ENCODE measurements at regions not wholly inside any gene's neighbourhood (a gene's known extent, or its start where the extent isn't known, plus 50 kb on each side); places are given as distances from the start of the nearest gene placed in this dataset.
"Not testable (repeated sequence)": the region's sequence is repeated elsewhere in the genome, so short reads cannot be mapped to it uniquely, and the experiment has no call there.

- 13 to 100% (median 83%) methylated on average over 1 to 3 of the region's 3 CpGs; no CpG with 5 or more reads in 1 of the 10 experiments for WGBS, 10 experiments
- H3K4me3 ChIP-seq: no peak overlapping the region
- H3K4me1 ChIP-seq (replicated peaks in 1 of 2): peaks cover 12 to 28% of the 10 kb centered on the region in 2 donors
- no peak overlapping the region for H3K27ac ChIP-seq
- in situ Hi-C loops (cut with MboI; ENCODE audit: low pct_unique_long_range_greater_than_20kb in 2 of 9, low sequenced_read_pairs in 9 of 9, unreplicated experiment in 9 of 9): no loop called here
- ATAC-seq (replicated peaks in 6 of 8): no peak
Measured at GRCh38 chr3:193813501-193813830, 220.5 kb downstream of the OPA1 start.

- Histone ChIP-seq H3K4me1 (replicated peaks in 1 of 2) (peaks cover 12 to 23% of the 10 kb centered on the region in 2 donors), H3K4me3 (no peak overlapping the region), H3K27ac (no peak overlapping the region)
- ATAC-seq (replicated peaks in 6 of 8): no peak
- in situ Hi-C loops (cut with MboI; ENCODE audit: low pct_unique_long_range_greater_than_20kb in 2 of 9, low sequenced_read_pairs in 9 of 9, unreplicated experiment in 9 of 9): no loop called here
- 19 to 100% (median 90%) methylated on average over 1 to 8 of the region's 11 CpGs; no CpG with 5 or more reads in 1 of the 10 experiments for WGBS, 10 experiments
Measured at GRCh38 chr3:193814166-193814892, 221.3 kb downstream of the OPA1 start.

GRCh38 chr3:193815246-193816027, 222.4 kb downstream of the OPA1 start:
- no peak overlapping the region for H3K4me3 ChIP-seq
- H3K27ac ChIP-seq: no peak overlapping the region
- WGBS, 10 experiments: 54 to 100% (median 95%) methylated on average over 1 to 4 of the region's 8 CpGs; no CpG with 5 or more reads in 5 of the 10 experiments
- in situ Hi-C loops (cut with MboI; ENCODE audit: low pct_unique_long_range_greater_than_20kb in 2 of 9, low sequenced_read_pairs in 9 of 9, unreplicated experiment in 9 of 9): no loop called here
- H3K4me1 ChIP-seq (replicated peaks in 1 of 2): peaks cover 12 to 23% of the 10 kb centered on the region in 2 donors
- no peak for ATAC-seq (replicated peaks in 6 of 8)

- H3K27ac ChIP-seq: no peak overlapping the region
- ATAC-seq (replicated peaks in 6 of 8): no peak
- peaks cover 12 to 23% of the 10 kb centered on the region in 2 donors for H3K4me1 ChIP-seq (replicated peaks in 1 of 2)
- 90 to 100% (median 97%) methylated on average over 1 to 7 of the region's 10 CpGs; no CpG with 5 or more reads in 4 of the 10 experiments for WGBS, 10 experiments
- no peak overlapping the region for H3K4me3 ChIP-seq
- in situ Hi-C loops (cut with MboI; ENCODE audit: low pct_unique_long_range_greater_than_20kb in 2 of 9, low sequenced_read_pairs in 9 of 9, unreplicated experiment in 9 of 9): no loop called here
Measured at GRCh38 chr3:193816028-193816395, 223.0 kb downstream of the OPA1 start.

GRCh38 chr3:193816656-193817311, 223.8 kb downstream of the OPA1 start:
- ATAC-seq (replicated peaks in 6 of 8): peak; percentile 39 to 90 (median 86)
- H3K27ac ChIP-seq: peak overlapping the region in 1 of 2 donors; percentile 20
- H3K4me1 ChIP-seq (replicated peaks in 1 of 2): peaks cover 12 to 23% of the 10 kb centered on the region in 2 donors
- WGBS, 10 experiments: 0 to 31% (median 12%) methylated on average over 2 to 8 of the region's 14 CpGs; no CpG with 5 or more reads in 2 of the 10 experiments
- H3K4me3 ChIP-seq: no peak overlapping the region
- in situ Hi-C loops (cut with MboI; ENCODE audit: low pct_unique_long_range_greater_than_20kb in 2 of 9, low sequenced_read_pairs in 9 of 9, unreplicated experiment in 9 of 9): no loop called here

- peaks cover 12 to 16% of the 10 kb centered on the region in 2 donors for H3K4me1 ChIP-seq (replicated peaks in 1 of 2)
- peak in 3 of 8 experiments; percentile 46 to 55 (median 47) for ATAC-seq (replicated peaks in 6 of 8)
- H3K4me3 ChIP-seq: no peak overlapping the region
- H3K27ac ChIP-seq: no peak overlapping the region
- WGBS, 10 experiments: 0 to 100% (median 78%) methylated on average over 1 to 13 of the region's 16 CpGs
- in situ Hi-C loops (cut with MboI; ENCODE audit: low pct_unique_long_range_greater_than_20kb in 2 of 9, low sequenced_read_pairs in 9 of 9, unreplicated experiment in 9 of 9): no loop called here
Measured at GRCh38 chr3:193819117-193820010, 226.4 kb downstream of the OPA1 start.

- in situ Hi-C loops (cut with MboI; ENCODE audit: low pct_unique_long_range_greater_than_20kb in 2 of 9, low sequenced_read_pairs in 9 of 9, unreplicated experiment in 9 of 9): no loop called here
- Histone ChIP-seq H3K4me3 (no peak overlapping the region), H3K27ac (no peak overlapping the region), H3K4me1 (replicated peaks in 1 of 2) (peaks cover 16 to 26% of the 10 kb centered on the region in 2 donors)
- peak in 4 of 8 experiments; percentile 22 to 82 (median 37) for ATAC-seq (replicated peaks in 6 of 8)
- WGBS, 10 experiments: 0 to 100% (median 100%) methylated on average over 1 to 2 of the region's 2 CpGs; no CpG with 5 or more reads in 2 of the 10 experiments
Measured at GRCh38 chr3:193821151-193821668, 228.2 kb downstream of the OPA1 start.

GRCh38 chr3:193822492-193823212, 229.6 kb downstream of the OPA1 start:
- no peak overlapping the region for H3K4me3 ChIP-seq
- peaks cover 19 to 26% of the 10 kb centered on the region in 2 donors for H3K4me1 ChIP-seq (replicated peaks in 1 of 2)
- in situ Hi-C loops (cut with MboI; ENCODE audit: low pct_unique_long_range_greater_than_20kb in 2 of 9, low sequenced_read_pairs in 9 of 9, unreplicated experiment in 9 of 9): no loop called here
- no peak overlapping the region for H3K27ac ChIP-seq
- WGBS, 10 experiments: 14 to 92% (median 79%) methylated on average over 2 to 3 of the region's 3 CpGs
- no peak for ATAC-seq (replicated peaks in 6 of 8)

GRCh38 chr3:193823213-193823605, 230.2 kb downstream of the OPA1 start:
- in situ Hi-C loops (cut with MboI; ENCODE audit: low pct_unique_long_range_greater_than_20kb in 2 of 9, low sequenced_read_pairs in 9 of 9, unreplicated experiment in 9 of 9); ATAC-seq (replicated peaks in 6 of 8); H3K4me3 ChIP-seq; H3K27ac ChIP-seq: not testable (repeated sequence)
- H3K4me1 ChIP-seq (replicated peaks in 1 of 2): peaks cover 23 to 31% of the 10 kb centered on the region in 2 donors
- WGBS, 10 experiments: 30 to 88% (median 52%) methylated on average over 1 to 3 of the region's 3 CpGs; no CpG with 5 or more reads in 6 of the 10 experiments

GRCh38 chr3:193824365-193824764, 231.4 kb downstream of the OPA1 start:
- H3K4me3 ChIP-seq: no peak overlapping the region
- H3K27ac ChIP-seq: no peak overlapping the region
- in situ Hi-C loops (cut with MboI; ENCODE audit: low pct_unique_long_range_greater_than_20kb in 2 of 9, low sequenced_read_pairs in 9 of 9, unreplicated experiment in 9 of 9): no loop called here
- peaks cover 23 to 32% of the 10 kb centered on the region in 2 donors for H3K4me1 ChIP-seq (replicated peaks in 1 of 2)
- no peak for ATAC-seq (replicated peaks in 6 of 8)

- Histone ChIP-seq H3K4me3 (no peak overlapping the region), H3K27ac (peak overlapping the region in 1 of 2 donors; percentile 68), H3K4me1 (replicated peaks in 1 of 2) (peaks cover 25 to 38% of the 10 kb centered on the region in 2 donors)
- no peak for ATAC-seq (replicated peaks in 6 of 8)
- 30 to 87% (median 53%) methylated on average over 2 to 4 of the region's 6 CpGs; no CpG with 5 or more reads in 5 of the 10 experiments for WGBS, 10 experiments
- in situ Hi-C loops (cut with MboI; ENCODE audit: low pct_unique_long_range_greater_than_20kb in 2 of 9, low sequenced_read_pairs in 9 of 9, unreplicated experiment in 9 of 9): no loop called here
Measured at GRCh38 chr3:193825617-193826016, 232.6 kb downstream of the OPA1 start.
